ENCODE measurements at regions not wholly inside any gene's neighbourhood (a gene's known extent, or its start where the extent isn't known, plus 50 kb on each side); places are given as distances from the start of the nearest gene placed in this dataset.

- no peak for TF ChIP-seq POLR2A (IDR thresholded peaks at IDR 0.05; ENCODE audit: low read depth)
- TF ChIP-seq, protein P1, sequence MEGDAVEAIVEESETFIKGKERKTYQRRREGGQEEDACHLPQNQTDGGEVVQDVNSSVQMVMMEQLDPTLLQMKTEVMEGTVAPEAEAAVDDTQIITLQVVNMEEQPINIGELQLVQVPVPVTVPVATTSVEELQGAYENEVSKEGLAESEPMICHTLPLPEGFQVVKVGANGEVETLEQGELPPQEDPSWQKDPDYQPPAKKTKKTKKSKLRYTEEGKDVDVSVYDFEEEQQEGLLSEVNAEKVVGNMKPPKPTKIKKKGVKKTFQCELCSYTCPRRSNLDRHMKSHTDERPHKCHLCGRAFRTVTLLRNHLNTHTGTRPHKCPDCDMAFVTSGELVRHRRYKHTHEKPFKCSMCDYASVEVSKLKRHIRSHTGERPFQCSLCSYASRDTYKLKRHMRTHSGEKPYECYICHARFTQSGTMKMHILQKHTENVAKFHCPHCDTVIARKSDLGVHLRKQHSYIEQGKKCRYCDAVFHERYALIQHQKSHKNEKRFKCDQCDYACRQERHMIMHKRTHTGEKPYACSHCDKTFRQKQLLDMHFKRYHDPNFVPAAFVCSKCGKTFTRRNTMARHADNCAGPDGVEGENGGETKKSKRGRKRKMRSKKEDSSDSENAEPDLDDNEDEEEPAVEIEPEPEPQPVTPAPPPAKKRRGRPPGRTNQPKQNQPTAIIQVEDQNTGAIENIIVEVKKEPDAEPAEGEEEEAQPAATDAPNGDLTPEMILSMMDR (IDR thresholded peaks at IDR 0.05): no peak
These were observed 175.2 kb upstream of the SPATS2L start for GRCh38 chr2:200131307-200131706.

Data from esophagus muscularis mucosa (tissue), 3 donors.